GM21723 (cell line): ENCODE measurements at regions not wholly inside any gene's neighbourhood (a gene's known extent, or its start where the extent isn't known, plus 50 kb on each side); places are given as distances from the start of the nearest gene placed in this dataset.
A peak's percentile ranks its signal among the peaks of the same experiment; 100 is the strongest.

ENCODE experiments used
- ATAC-seq: cut with Tn5 transposase; IDR thresholded peaks from one replicate; pipeline ENCODE4 v1.9.1; 2021; ENCODE audit warnings: mild to moderate bottlenecking, moderate library complexity; ENCODE audit not compliant: unreplicated experiment

DNA sequence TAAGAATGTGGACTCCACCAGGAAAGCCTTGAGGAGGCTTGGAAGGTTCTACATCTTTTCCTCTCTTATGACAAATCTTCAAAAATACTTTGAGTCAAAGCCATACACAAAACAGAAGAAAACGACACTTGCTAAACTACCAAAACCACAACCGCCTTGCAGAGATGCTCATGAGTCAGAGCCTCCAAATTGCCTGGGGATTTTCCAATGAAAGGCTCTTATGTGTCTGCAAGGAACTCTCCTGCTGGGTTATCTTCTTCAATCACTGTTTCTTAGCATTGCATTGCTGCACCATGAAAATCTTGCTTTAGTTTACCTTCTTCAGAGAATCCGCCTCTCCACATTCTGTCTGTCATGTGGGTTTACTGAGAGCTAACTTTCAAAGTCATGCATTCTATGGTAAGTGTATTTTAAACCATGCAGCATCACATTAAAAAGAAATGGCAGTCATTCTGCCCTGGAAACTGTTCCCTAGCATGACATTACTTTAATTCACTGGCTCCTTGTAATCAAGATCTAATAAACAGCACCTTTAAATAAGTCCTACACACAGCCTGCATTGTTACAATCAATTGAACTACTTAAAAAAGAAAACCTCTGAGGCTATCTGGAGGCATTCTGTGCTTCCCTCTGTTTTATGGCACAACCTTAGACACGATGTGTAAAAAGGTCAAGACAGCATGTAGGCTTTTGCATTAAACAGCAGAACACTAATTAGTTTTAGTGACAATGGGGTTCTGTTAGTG lies 210.0 kb upstream of the FOXD3 start:
- ATAC-seq, result no peak

DNA sequence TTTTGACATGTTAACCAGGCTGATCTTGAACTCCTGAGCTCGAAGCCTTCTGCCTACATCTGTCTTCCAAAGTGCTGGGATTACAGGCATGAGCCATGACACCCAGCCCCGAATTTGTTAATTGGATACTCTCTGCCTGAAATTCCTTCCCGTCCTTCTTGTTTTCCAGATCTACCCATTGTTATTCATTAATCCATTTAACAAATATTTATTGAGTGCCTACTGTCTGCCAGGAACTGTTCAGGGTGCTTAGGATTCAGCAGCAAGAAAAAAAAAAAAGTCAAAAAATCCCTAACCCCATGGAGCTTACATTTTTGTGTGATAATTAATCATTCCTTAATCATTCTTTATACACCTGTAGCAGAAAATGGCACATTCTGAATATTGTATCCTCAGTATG lies 206.8 kb upstream of the FOXD3 start:
- no peak for ATAC-seq

DNA sequence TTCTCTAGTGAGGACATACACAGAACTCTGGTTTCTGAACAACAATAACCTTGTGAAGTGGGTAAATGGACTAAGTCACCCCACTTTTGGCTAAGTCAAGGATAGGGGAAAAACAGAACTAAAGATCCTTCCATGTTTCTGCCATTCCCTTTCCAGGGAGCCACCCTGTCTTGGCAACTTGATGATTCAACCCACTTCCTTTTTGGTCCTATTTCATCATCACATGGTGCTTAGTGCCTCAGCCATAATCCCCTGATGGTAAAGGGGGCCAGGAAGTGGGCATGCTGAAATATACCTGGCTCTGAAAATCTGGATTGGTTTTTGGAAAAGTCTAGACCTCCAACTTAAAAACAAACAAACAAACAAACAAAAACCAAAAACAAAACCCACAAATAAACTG lies 206.4 kb upstream of the FOXD3 start:
- no peak for ATAC-seq

DNA sequence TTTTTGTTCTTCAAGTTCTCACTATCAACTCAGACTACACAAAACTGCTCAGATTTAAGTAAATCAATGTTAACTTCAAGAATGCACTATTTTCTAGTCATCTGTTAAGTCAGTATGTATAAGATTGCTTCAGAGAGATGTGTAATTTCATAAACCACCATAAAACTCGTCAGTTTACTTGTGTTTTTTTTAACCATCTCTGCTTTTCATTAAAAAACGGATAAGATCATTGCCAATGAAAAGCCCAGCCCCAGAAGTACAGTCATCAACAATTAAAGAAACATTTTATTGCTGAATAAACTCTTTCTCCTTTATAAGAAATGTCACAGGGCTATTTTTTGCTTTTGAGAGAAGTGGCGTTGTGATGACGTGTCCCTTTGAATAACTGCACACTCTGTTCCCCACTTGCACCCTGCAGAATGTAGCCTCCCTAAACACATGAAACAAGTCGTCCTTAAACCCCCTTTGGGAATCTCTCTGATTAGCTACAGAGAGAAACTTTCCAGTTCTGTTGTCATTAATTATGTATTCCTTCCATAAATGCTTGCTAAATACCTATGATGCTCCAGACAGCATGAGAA lies 202.7 kb upstream of the FOXD3 start:
- no peak for ATAC-seq

DNA sequence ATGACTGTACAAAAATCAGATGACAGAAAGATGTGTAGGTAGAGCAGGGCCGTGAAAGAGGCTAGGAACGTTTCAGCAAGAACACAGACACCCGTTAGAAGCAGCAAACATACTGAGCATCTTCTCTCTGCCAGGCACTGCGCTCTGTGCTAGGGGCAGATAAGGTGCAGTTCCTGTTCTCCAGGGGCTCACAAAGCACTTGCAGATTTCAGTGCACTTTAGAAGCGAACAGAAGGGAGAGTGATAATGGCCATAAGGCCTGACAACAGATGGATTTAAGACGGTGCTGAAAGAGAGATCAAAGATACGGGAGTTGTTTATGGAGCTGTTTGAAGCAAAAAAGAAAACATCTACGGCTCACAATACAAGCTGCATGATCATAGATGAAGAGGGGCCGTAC lies 200.3 kb upstream of the FOXD3 start:
- no peak for ATAC-seq

DNA sequence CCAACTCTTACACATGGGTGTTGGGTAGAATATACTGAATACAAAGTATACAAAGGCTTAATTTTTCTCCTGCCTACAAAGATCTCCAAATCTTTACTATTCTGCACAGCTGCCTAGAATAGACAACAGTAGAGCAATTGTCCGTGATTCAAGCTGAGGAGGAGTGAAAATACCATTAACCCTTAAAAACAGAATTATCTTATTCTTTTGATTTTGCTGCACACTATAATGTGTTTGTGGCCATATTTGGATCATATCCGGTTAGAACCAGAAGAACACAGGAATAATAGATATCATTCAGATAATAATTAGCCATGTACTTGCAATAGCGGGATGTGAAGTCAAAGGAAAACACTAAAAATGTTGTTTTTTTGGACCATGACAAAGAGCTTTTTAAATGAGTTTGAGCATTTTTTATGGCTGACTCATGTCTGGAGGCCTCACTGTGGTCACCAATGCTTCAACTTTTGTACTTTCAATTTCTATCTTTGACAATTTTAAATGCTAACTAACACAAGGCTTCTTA lies 197.6 kb upstream of the FOXD3 start:
- peak; percentile 91 for ATAC-seq

DNA sequence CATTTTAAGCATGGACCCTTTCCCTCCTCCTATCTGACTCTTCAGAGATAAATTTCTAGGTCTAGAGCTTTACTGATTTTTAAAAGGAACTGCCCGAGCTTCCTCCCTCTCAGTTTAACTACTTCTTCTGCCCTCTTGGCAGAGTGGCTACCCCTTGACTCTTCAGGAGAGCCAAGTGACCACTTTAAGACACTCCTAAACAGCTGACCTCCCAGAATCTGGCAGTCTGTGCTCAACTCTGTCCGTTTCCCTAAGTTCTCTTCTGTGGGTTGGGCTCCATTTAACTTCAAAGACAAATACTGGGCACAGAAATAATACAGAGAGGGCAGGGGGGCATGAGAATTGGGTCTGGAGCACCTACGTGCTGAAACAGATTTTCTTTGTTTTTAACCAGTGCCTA lies 196.3 kb upstream of the FOXD3 start:
- no peak for ATAC-seq

DNA sequence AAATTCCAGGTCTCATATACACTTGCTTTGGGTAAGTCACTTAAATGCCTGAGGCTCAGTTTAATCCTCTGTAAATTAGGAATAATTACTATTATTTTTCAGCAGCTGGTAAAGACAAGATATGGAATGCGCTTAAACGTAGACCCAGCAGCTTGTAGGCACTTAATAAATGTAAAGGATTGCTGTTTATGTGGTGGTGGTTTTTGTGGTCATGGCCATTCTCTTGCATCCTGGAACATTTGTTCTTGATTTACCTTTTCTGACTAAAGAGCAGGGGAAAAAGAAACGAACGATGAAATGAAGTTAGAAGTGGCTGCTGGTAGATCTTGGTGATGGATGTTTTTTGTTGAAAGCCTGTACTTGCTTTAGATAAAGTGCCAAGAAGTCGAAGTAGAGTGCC lies 195.0 kb upstream of the FOXD3 start:
- no peak for ATAC-seq

DNA sequence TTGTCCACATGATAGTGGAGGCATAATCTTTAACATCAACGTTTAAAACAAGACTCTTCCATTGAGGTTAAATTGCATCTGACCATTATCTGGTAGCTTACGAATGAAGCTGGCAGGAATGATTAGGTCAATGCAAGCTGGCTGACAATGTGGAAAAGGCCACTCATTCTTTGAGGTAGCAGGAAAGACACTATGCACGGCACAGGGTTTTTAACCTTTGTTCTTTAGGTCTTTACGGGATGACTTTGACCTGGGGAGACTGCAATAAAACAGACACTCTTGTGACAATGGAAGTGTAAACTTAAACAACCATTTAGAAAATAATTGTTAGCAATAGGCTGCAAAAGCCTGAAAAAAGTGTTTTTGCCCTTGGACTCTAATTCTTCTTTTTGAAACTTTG lies 193.8 kb upstream of the FOXD3 start:
- no peak for ATAC-seq

DNA sequence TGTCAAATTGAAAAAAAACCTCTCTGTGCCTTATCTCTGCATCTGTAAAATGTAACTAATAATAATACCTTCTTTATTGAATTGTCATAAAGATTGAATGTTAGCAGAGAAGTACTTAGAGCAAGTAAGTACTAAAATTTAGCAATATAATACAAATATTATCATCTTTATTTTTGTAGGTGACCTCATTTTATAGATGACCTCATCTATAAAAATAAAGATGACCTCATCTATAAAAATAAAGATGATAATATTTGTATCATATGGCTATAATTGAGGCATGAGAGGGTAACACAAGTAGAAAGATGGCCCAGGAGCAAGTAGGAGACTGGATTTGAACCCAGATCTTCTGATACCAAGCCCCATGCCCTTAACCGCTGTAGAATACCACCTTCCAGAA lies 193.2 kb upstream of the FOXD3 start:
- no peak for ATAC-seq

DNA sequence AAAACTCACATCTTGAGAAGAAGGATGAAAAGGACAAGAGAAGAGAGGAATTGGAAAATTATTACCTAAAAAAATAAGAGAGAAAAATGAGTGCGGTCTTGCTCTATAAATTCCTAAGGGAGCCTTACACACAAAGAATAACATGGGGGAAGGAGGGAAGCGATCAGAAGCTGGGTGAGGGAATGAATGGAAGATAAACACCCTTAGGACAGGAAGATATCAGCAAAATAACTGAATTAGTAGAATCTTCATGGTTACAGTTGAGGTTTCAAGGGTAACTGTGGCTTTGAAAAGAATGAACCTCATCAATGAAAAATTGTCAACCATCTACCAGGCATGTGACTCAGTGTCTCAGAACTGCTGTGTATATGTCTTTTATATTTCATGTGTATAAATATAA lies 192.5 kb upstream of the FOXD3 start:
- ATAC-seq, result no peak

DNA sequence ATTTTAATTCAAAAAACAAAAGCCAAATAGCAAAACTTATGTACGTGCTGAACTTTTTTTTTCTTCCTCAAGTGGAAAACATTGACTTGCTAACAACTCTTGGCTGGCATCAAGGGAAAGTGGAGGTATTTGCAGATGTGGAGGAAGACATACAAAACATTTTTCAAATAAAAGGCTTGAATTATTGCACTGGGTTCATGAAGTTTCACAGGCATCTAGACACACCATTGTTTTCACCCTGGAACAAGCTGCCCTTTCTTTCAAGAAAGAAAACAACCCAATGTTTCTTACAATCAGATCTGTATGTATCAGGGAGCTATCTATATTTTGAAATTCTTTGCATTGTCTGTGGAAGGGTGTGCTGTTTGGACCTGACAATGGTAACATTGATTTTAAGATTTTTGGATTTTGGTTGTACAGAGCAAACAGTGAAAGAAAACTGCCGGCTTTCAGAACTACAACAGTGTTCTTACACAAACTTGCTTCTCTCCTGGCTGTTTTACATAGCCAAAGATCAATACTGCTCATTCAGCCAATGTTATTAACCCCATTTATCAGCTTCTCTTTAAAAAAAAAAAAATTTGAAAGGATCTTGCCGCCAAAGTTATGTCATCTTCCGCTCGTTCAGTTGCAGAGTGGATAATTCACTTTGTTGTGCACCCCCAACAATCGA lies 187.7 kb upstream of the FOXD3 start:
- ATAC-seq, result no peak

DNA sequence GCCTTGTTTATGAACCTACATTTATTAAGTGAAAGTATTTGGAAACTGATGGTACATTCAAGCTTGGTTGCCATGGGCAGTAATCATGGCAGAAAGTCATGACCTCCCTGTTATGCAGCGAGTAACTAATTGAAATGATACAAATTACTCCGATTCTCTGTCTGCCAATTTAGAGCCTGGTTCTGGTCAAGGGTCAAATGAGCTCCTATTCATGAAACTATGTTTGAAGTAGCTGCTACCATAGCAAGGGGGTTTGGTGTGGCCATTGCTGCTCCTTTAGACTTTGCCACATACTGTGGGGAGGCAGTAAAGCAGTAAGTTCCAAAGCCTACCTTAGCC lies 187.2 kb upstream of the FOXD3 start:
- no peak for ATAC-seq

DNA sequence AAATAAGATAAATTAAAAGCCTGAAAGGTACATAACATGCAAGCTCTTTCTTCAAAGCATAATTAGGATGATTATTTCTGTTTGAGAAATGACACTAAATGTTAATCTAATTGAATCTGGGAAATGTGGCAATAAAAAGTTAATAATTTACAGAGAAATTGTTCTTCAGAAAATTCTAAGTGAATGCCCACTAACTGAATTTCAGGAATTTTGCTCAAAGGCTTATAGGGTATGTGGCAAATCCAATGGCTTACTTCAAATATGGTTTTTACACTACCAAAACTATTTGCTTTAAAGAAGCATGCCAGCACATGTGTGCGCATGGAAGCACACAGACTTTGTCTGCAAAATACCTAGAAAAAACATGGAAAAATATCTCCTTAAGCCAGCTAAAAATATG lies 186.6 kb upstream of the FOXD3 start:
- ATAC-seq, result no peak

DNA sequence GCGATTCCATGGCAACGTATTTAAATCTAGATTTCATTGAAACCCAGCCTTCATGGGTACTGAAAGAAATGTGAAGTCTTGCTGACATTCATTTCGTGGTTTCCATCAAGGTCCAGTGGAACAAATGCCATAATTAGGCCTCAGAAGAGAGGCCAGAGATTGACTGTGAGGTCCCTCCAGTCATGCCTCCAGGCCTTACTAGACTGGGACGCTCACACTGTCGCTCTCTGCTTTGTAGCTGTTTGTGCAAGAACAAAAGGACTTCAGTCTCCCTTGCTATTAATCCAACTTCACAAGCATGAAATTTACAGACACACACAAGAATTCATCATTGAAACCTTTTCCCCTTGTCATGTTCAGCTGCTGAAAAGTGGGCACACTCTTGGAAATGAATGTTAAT lies 180.4 kb upstream of the FOXD3 start:
- no peak for ATAC-seq

DNA sequence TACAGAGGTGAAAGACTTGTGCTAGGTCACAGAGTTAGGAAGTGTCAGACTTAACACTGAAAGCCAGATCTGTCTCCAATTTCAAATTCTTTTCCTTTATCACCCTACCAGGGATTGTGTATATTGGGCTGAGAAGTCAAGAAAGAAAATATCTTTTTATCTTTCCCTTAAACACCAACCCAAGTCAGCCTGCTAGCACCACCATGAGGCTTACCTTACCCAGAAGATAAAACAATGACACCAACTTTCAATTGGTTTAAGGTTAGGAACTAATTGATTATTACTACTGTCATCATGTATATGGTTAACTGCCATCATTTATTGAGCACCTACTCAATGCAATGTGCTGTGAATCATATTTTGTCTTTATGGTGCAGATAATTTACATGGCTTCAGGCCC lies 178.9 kb upstream of the FOXD3 start:
- no peak for ATAC-seq

DNA sequence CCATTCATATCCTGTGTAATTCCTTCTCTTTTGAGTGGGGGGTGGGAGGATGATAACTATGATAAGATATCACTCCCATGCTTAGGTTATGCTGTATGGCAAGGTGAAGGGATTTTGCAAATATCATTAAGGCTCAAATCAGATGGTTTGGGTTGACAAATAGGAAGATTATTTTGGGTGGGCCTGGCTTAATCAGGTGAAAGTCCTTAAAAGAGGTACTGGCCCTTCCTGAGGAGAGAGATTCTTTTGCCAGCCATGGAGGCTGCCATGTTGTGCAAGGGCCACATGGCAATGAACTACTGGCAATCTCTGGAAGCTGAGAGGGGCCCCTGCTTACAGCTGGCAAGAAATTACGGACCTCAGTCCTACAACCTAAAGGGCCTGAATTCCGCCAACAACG lies 174.6 kb upstream of the FOXD3 start:
- ATAC-seq, result no peak

DNA sequence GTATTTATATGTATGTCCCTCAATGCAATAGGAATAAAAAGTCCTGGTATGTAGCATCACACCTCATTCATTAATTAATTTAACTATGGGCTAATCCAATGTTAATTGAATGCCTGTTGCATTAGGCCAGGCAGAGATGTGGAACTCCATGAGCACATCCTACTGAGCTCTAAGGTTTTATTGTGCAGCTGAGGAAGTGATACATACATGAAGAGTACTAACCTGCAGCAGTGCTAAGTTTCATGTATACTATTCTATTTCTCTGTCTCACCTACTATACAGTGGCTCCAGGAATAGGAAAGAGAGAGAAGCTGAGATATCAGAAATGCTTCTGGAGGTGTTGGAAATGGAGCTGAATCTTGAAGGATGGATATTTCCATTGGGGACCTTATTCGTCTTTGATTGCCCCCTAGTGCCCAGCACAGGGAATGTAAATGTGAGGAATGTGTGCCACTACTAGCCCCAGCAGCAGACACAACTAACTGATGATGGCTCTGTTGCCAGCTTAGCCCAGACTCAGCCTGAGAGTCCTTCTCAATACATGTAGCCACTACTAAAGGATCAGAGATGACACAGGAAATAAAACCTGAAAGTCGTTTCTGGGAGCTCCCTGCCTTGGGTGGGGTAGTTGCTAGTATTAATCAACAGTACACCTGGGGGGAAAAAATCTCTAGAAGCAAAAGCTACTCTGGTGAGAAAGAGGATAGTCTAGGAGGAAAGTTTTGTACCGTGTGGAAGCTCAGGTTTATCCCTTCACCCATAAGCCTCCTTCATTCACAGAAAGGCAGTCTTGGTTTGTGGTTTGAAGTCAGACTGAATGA lies 173.3 kb upstream of the FOXD3 start:
- peak; percentile 79 for ATAC-seq

DNA sequence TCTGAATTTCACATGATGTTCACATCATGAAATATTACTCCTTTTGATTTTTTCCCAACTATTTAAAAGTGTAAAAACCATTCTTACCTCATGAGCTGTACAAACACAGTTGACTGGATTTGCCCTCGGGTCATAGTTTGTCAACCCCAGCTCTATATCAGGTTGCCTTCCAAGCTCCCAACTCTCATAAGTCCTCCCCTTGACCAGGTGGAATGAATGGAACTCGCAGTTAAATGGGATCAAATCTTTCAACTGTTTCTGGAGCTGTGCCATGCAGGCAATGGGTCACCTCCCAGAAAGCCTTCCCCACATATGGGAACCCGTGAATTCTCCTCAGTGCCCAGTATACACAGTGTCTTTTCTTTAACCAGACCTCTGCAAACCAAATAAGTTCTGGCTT lies 169.8 kb upstream of the FOXD3 start:
- no peak for ATAC-seq

DNA sequence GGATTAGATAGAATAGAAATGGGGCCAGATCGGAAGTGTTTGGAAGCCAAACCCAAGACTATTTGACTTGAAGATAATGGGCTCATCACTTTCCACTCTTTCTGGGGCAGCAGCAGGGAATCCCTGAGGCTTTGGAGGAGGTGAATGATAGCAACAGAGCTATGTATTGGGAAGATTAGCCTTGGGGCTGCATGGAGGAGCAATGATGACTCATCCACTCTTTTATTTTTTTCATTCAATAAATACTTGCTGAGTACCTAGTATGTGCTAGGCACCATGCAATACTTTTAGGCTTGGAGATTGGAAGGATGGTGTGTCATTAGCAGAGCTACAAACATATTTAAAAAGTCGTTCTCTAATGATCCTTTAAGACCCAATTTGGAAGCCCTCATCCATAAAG lies 166.9 kb upstream of the FOXD3 start:
- no peak for ATAC-seq

DNA sequence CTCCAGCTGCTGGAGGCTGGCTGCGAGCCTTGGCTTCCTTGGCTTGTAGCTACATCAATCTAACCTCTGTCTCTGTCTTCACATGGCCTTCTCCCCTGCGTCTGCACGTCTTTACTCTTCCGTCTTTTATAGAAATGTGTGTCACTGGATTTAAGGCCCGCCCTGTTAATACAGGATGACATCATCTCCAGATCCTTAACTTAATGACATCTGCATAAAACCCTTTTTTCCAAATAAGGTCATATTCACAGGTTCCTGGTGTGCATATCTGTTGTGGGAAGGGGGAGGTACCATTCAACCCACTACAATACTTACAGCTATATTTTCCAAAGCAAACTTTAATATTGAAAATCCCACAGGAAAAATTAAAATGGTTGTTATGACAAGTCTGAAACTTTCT lies 165.3 kb upstream of the FOXD3 start:
- ATAC-seq, result no peak

DNA sequence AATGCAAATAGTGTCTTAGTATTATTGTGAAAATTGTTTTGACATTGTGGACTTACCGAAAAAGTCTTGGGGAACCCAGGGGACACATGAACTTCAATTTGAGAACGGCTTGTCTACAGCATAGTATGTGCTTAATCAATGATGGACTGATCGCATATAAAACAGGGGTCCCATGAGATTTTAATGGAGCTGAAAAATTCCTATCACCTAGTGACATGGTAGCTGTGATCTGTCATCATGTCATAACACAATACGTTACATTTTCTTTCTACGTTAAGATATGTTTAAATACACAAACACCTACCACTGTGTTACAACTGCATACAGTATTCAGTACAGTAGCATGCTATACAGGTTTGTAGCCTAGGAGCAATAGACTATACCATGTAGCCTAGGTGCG lies 153.3 kb upstream of the FOXD3 start:
- ATAC-seq, result no peak
